Stomach (tissue), 8 donors: ENCODE measurements at regions not wholly inside any gene's neighbourhood (a gene's known extent, or its start where the extent isn't known, plus 50 kb on each side); places are given as distances from the start of the nearest gene placed in this dataset.
"Not testable (repeated sequence)": the region's sequence is repeated elsewhere in the genome, so short reads cannot be mapped to it uniquely, and the experiment has no call there.

Experiments used
- DNase-seq, 2 donors: peaks; one replicate each; pipeline versions ENCODE4 v3.0.0 to v3.0.0-alpha.2; 2013 to 2019
- H3K27ac ChIP-seq, 5 donors: fragments of 200-600 bp in 4 of 5; sonication (generic) in 4 of 5; one replicate each; pipeline ENCODE4 v1.5.1; 2013 to 2019; ENCODE audit warnings: mild to moderate bottlenecking in 1 of 5, moderate library complexity in 1 of 5
- H3K27me3 ChIP-seq, 3 donors: fragments of 200-600 bp; sonication (generic); one replicate each; pipeline ENCODE4 v1.5.1; 2017 to 2019; ENCODE audit warnings: mixed run types in 1 of 3
- H3K36me3 ChIP-seq, 4 donors: fragments of 200-600 bp; sonication (generic); 1 replicate in 3 of 4; 2 replicates in 1 of 4; pipeline ENCODE4 v1.5.1; 2016 to 2019
- H3K4me1 ChIP-seq, 4 donors: fragments of 200-600 bp; sonication (generic); one replicate each; pipeline ENCODE4 v1.5.1; 2016 to 2019
- H3K4me3 ChIP-seq, 4 donors: fragments of 200-600 bp; sonication (generic) in 3 of 4; one replicate each; pipeline ENCODE4 v1.5.1; 2016 to 2019; ENCODE audit warnings: mild to moderate bottlenecking in 1 of 4
- H3K9me3 ChIP-seq, 4 donors: fragments of 200-600 bp; sonication (generic); one replicate each; pipeline ENCODE4 v1.5.1; 2016 to 2019
- EP300 ChIP-seq: sonication (generic); formaldehyde crosslinking; IDR thresholded peaks from one replicate; pipeline ENCODE4 v1.6.1; 2017; ENCODE audit warnings: antibody characterized with exemption
- POLR2A ChIP-seq, 4 donors: fragments of 450-650 bp; IDR thresholded peaks; one replicate each; pipeline ENCODE4 v1.6.1; 2016; ENCODE audit warnings: antibody characterized with exemption in 4 of 4, control low read depth in 2 of 4, mild to moderate bottlenecking in 1 of 4, moderate library complexity in 1 of 4
- POLR2AphosphoS5 ChIP-seq, 3 donors: sonication (generic); formaldehyde crosslinking; IDR thresholded peaks; one replicate each; pipeline ENCODE4 v1.6.1; 2016; ENCODE audit warnings: antibody characterized with exemption in 3 of 3
- WGBS, 5 donors: extraction: QIAGEN DNeasy Blood & Tissue Kit in 3 of 5; methylation state at CpG; one replicate each; pipeline versions ENCODE4 v1.1.5 to v1.1.7; 2013 to 2018; 5-methylcytosine and 5-hydroxymethylcytosine counted together
- intact Hi-C: fragments of 100-400 bp; cut with DNase I; formaldehyde crosslinking; loops from one replicate; pipeline ENCODE4 v1.15.1; 2023; ENCODE audit warnings: low total_unique reads
- TF ChIP-seq, protein P1 (sequence below), 7 experiments: fragments of 450-650 bp in 4 of 7; fragments of 200-600 bp in 3 of 7; sonication (generic) in 3 of 7; IDR thresholded peaks; one replicate each; pipeline ENCODE4 v1.5.1; 2016 to 2019; ENCODE audit warnings: antibody characterized with exemption in 7 of 7, control low read depth in 2 of 7, mild to moderate bottlenecking in 1 of 7
- donor health status: healthy with polysubstance abuse.
- donor health status: Bipolar disorder and iron deficiency.
- donor health status: healthy.

- intact Hi-C loops: no loop called here
- Histone ChIP-seq H3K4me1 (no peaks in the 10 kb centered on the region), H3K27me3 (peaks cover 0 to 62% (median 4%) of the 10 kb centered on the region in 3 donors), H3K9me3 (no peaks in the 10 kb centered on the region), H3K27ac (no peak overlapping the region), H3K4me3 (no peak overlapping the region), H3K36me3 (no peaks in the 10 kb centered on the region)
- DNase-seq: no peak
- TF ChIP-seq POLR2AphosphoS5 (IDR thresholded peaks at IDR 0.05) (no peak), POLR2A (IDR thresholded peaks at IDR 0.05) (no peak), EP300 (no peak)
- TF ChIP-seq, protein P1, sequence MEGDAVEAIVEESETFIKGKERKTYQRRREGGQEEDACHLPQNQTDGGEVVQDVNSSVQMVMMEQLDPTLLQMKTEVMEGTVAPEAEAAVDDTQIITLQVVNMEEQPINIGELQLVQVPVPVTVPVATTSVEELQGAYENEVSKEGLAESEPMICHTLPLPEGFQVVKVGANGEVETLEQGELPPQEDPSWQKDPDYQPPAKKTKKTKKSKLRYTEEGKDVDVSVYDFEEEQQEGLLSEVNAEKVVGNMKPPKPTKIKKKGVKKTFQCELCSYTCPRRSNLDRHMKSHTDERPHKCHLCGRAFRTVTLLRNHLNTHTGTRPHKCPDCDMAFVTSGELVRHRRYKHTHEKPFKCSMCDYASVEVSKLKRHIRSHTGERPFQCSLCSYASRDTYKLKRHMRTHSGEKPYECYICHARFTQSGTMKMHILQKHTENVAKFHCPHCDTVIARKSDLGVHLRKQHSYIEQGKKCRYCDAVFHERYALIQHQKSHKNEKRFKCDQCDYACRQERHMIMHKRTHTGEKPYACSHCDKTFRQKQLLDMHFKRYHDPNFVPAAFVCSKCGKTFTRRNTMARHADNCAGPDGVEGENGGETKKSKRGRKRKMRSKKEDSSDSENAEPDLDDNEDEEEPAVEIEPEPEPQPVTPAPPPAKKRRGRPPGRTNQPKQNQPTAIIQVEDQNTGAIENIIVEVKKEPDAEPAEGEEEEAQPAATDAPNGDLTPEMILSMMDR (IDR thresholded peaks at IDR 0.05): no peak
- WGBS, 5 donors: 76 to 82% (median 79%) methylated on average over 15 of the region's 15 CpGs
These were observed 63.7 kb upstream of the SULF2 start for GRCh38 chr20:47849006-47849405.

DNA sequence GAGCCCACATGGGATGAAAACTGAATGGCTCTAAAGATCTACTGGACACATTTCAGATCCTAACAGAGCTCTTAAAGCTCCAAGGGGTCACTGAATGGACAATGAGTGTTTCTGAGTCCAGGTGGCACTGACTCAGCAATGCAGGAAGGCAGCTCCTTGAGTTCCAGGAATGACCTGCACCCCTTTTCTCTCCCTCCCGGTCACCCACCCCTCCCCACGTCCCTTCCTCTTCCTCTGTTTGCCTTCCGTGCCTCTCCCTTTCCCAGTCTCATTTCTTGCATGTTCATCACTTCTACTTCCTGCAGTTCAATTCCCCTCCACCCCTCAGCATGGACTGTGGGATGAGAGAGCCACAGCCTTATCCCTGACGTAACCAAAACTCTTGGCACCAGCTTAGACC is 63.3 kb upstream of the SULF2 start:
- H3K27ac ChIP-seq, H3K36me3 ChIP-seq, intact Hi-C loops, H3K4me1 ChIP-seq, H3K9me3 ChIP-seq, DNase-seq, H3K4me3 ChIP-seq: not testable (repeated sequence)
- 10 to 36% (median 27%) methylated on average over 4 of the region's 4 CpGs for WGBS, 5 donors
- peaks cover 0 to 58% (median 4%) of the 10 kb centered on the region in 3 donors for H3K27me3 ChIP-seq

GRCh38 chr20:47847884-47848485 is 62.7 kb upstream of the SULF2 start:
- Histone ChIP-seq H3K4me1 (no peaks in the 10 kb centered on the region), H3K4me3 (no peak overlapping the region), H3K9me3 (no peaks in the 10 kb centered on the region), H3K36me3 (no peaks in the 10 kb centered on the region), H3K27ac (no peak overlapping the region), H3K27me3 (peaks cover 0 to 56% (median 4%) of the 10 kb centered on the region in 3 donors)
- DNase-seq: peak in 1 of 2 donors; percentile 46
- intact Hi-C loops: no loop called here
- WGBS, 5 donors: 67 to 82% (median 72%) methylated on average over 8 of the region's 8 CpGs
- no peak for TF ChIP-seq POLR2A (IDR thresholded peaks at IDR 0.05)
- TF ChIP-seq, protein P1 (IDR thresholded peaks at IDR 0.05): no peak
- no peak for TF ChIP-seq POLR2AphosphoS5 (IDR thresholded peaks at IDR 0.05)
- no peak for TF ChIP-seq EP300

- H3K36me3 ChIP-seq, H3K9me3 ChIP-seq, H3K27ac ChIP-seq, H3K4me1 ChIP-seq, H3K4me3 ChIP-seq, DNase-seq, intact Hi-C loops: not testable (repeated sequence)
- 45 to 80% (median 77%) methylated on average over 6 to 7 of the region's 7 CpGs for WGBS, 5 donors
- H3K27me3 ChIP-seq: peaks cover 0 to 55% (median 4%) of the 10 kb centered on the region in 3 donors
These were observed 61.9 kb upstream of the SULF2 start for GRCh38 chr20:47847220-47847619.

- H3K9me3 ChIP-seq, H3K4me3 ChIP-seq, H3K4me1 ChIP-seq, intact Hi-C loops, DNase-seq, H3K36me3 ChIP-seq, H3K27ac ChIP-seq: not testable (repeated sequence)
- 69 to 82% (median 73%) methylated on average over 9 to 10 of the region's 10 CpGs for WGBS, 5 donors
- peaks cover 0 to 50% (median 4%) of the 10 kb centered on the region in 3 donors for H3K27me3 ChIP-seq
These were observed 61.4 kb upstream of the SULF2 start for GRCh38 chr20:47846651-47847050.

- H3K36me3 ChIP-seq, H3K9me3 ChIP-seq, H3K4me1 ChIP-seq, H3K4me3 ChIP-seq, H3K27ac ChIP-seq, intact Hi-C loops: not testable (repeated sequence)
- WGBS, 5 donors: 63 to 77% (median 70%) methylated on average over 9 to 10 of the region's 10 CpGs
- H3K27me3 ChIP-seq: peaks cover 0 to 42% (median 4%) of the 10 kb centered on the region in 3 donors
- DNase-seq: peak in 1 of 2 donors; percentile 30
These were observed 60.2 kb upstream of the SULF2 start for GRCh38 chr20:47845382-47845977.

GRCh38 chr20:47844568-47844906 is 59.3 kb upstream of the SULF2 start:
- H3K27me3 ChIP-seq: peaks cover 0 to 32% (median under 1%) of the 10 kb centered on the region in 3 donors
- H3K27ac ChIP-seq, H3K36me3 ChIP-seq, H3K4me1 ChIP-seq, H3K4me3 ChIP-seq, DNase-seq, intact Hi-C loops, H3K9me3 ChIP-seq: not testable (repeated sequence)
- 67 to 88% (median 70%) methylated on average over 1 of the region's 1 CpG for WGBS, 5 donors
